HCT116 (cell line): ENCODE measurements at regions not wholly inside any gene's neighbourhood (a gene's known extent, or its start where the extent isn't known, plus 50 kb on each side); places are given as distances from the start of the nearest gene placed in this dataset.

Experiments used
- POLR2A ChIP-seq: IDR thresholded peaks from 2 replicates; pipeline ENCODE4 v1.7.0; 2011; ENCODE audit warnings: borderline replicate concordance; ENCODE audit not compliant: insufficient read depth, insufficient read length; ENCODE audit errors: extremely low read depth
- SRF ChIP-seq: IDR thresholded peaks from 2 replicates; pipeline ENCODE4 v1.6.1; 2012; ENCODE audit warnings: low read depth
- YY1 ChIP-seq: IDR thresholded peaks from 2 replicates; pipeline ENCODE4 v1.6.1; 2011; ENCODE audit warnings: low read length, low read depth, moderate library complexity, mild to moderate bottlenecking; ENCODE audit not compliant: insufficient replicate concordance; ENCODE audit errors: extremely low read depth

DNA sequence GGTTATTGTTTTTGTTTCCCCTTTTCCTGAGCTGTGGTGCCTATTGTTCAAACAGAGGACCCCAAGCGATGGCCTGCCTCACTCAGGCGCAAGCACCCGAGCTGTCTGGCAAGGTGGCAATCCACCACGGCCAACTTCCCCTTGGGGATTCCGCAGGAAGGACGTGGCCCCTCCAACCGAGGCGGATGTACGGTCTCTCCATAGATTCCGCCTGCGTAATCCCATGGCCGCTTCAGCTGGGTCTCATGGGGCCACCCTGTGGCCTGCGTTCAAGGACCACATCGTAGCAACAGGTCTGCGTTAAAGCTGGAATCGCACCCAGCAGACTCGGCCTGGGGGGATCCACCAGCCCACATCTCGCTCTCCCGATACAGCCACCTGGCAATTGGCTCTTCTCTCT lies 79.9 kb downstream of the CEBPB start:
- TF ChIP-seq SRF (no peak), POLR2A (no peak), YY1 (no peak)
